HFF-Myc (cell line): ENCODE measurements at regions not wholly inside any gene's neighbourhood (a gene's known extent, or its start where the extent isn't known, plus 50 kb on each side); places are given as distances from the start of the nearest gene placed in this dataset.

ENCODE experiments used
- DNase-seq: peaks from one replicate; pipeline ENCODE4 v3.0.0-alpha.2; 2011; ENCODE audit warnings: low read depth; ENCODE audit errors: extremely low read depth
- H3K4me3 ChIP-seq: replicated peaks from 2 replicates; pipeline ENCODE4 v1.5.1; 2011; ENCODE audit warnings: low read depth, mild to moderate bottlenecking, control low read depth, low read length
- CTCF ChIP-seq: IDR thresholded peaks from 2 replicates; pipeline ENCODE4 v1.5.1; 2012; ENCODE audit warnings: mild to moderate bottlenecking, low read depth, low read length, control low read depth; ENCODE audit errors: missing control alignments

DNA sequence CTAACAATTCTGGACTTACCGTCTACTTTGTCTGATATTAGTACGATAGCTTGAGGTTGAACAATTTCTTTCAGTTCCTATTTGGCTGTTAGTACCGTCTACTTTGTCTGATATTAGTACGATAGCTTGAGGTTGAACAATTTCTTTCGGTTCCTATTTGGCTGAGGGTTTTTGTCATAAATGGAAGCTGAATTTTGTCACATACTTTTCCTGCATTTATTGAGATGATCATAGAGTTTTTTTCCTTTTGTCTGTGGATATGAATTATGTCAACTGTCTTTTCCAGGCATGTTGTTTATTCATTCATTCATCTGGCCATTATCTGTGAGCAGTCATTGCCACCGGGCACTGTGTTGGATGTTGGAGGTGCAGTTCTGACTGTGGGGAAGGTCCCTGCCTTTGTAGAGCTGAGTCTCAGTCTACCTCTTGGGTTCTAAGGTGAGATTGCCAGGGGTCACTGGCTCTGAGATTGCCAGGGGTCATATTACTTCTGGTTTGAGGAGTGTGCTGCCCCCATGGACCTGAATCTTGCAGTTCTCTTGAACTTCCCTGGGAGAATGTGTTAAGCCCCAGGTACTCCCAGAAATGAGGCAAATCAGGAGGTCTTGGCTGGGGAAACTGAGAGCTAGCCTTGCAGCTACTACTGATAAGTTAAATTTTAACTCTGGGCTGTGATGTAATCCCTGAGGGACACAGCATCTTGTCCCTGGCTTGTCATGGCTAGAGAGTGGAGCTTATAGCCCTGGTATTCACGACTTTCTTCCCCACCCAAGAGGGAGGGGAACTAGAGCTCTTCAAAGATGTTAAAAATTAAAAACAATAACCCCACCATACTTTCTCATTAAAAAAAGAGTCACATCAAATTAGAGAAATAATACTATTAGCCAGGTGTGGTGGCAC lies 89.1 kb upstream of the MBOAT2 start:
- DNase-seq: no peak
- H3K4me3 ChIP-seq: no peak overlapping the region
- TF ChIP-seq CTCF: no peak

- no peak for DNase-seq
- TF ChIP-seq CTCF: no peak
- no peak overlapping the region for H3K4me3 ChIP-seq
Measured at GRCh38 chr2:9091811-9092210, 88.3 kb upstream of the MBOAT2 start.

DNA sequence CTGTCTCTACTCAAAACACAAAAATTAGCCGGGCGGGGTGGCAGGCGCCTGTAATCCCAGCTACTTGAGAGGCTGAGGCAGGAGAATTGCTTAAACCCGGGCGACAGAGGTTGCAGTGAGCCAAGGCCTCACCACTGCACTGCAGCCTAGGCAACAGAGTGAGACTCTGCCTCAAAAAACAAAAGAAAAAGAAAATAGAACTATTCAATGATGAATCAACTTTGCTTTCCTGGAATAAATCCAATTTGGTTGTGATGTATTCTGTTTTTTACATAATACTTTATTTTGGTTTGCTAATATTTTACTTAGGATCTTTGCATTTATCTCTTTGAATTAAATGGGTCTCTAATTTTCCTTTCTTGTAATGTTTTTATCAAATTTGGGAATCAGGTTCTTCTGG lies 86.3 kb upstream of the MBOAT2 start:
- no peak for DNase-seq
- no peak for TF ChIP-seq CTCF
- H3K4me3 ChIP-seq: no peak overlapping the region

DNA sequence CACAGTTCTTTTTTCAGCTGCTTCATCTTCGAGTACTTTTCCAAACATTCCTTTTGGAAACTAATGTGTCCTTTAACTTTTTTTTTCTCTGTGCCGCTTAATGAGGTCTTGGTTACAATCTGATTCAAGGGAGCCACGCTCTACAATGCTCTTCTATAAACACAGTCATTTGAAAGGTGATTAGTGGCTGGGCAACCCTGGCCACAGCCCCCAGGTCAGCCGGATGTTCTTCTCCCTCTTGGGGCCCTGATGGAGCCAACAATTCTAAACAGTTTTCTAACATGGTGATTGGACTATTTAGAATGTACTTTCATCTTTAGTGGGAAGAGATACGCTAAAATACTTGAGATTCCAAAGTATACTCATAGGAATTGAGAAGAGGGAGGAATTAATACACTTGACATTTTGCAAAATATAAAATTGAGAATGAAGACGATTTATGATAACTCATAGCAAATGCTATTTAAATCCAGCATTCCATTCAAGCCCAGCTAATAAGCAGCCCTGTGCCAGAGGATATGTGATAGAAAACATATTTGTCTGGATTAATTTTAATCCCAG lies 83.7 kb upstream of the MBOAT2 start:
- no peak for DNase-seq
- H3K4me3 ChIP-seq: no peak overlapping the region
- no peak for TF ChIP-seq CTCF

- no peak for DNase-seq
- TF ChIP-seq CTCF: no peak
- H3K4me3 ChIP-seq: no peak overlapping the region
Measured at GRCh38 chr2:9086465-9086864, 83.0 kb upstream of the MBOAT2 start.

- H3K4me3 ChIP-seq: no peak overlapping the region
- TF ChIP-seq CTCF: no peak
- DNase-seq: no peak
Measured at GRCh38 chr2:9085353-9085752, 81.9 kb upstream of the MBOAT2 start.
